ENCODE measurements at regions not wholly inside any gene's neighbourhood (a gene's known extent, or its start where the extent isn't known, plus 50 kb on each side); places are given as distances from the start of the nearest gene placed in this dataset.

- DNase-seq, result no peak
Observed at GRCh38 chr2:780581-780980, 103.4 kb upstream of the TMEM18 start.

GRCh38 chr2:780002-780401 lies 102.8 kb upstream of the TMEM18 start:
- DNase-seq, result no peak

GRCh38 chr2:778731-779350 lies 101.6 kb upstream of the TMEM18 start:
- DNase-seq, result no peak

GRCh38 chr2:777546-777945 lies 100.3 kb upstream of the TMEM18 start:
- no peak for DNase-seq

GRCh38 chr2:777051-777450 lies 99.8 kb upstream of the TMEM18 start:
- no peak for DNase-seq

GRCh38 chr2:776487-776886 lies 99.3 kb upstream of the TMEM18 start:
- DNase-seq, result no peak

GRCh38 chr2:776038-776437 lies 98.8 kb upstream of the TMEM18 start:
- no peak for DNase-seq

GRCh38 chr2:774436-774835 lies 97.2 kb upstream of the TMEM18 start:
- DNase-seq, result no peak

- no peak for DNase-seq
Observed at GRCh38 chr2:773256-774160, 96.3 kb upstream of the TMEM18 start.

- DNase-seq, result no peak
Observed at GRCh38 chr2:771538-771937, 94.3 kb upstream of the TMEM18 start.

GRCh38 chr2:770776-771175 lies 93.6 kb upstream of the TMEM18 start:
- no peak for DNase-seq

GRCh38 chr2:769771-770170 lies 92.6 kb upstream of the TMEM18 start:
- DNase-seq, result no peak

- DNase-seq, result no peak
Observed at GRCh38 chr2:768451-768850, 91.2 kb upstream of the TMEM18 start.

- no peak for DNase-seq
Observed at GRCh38 chr2:767944-768343, 90.7 kb upstream of the TMEM18 start.

GRCh38 chr2:767440-767839 lies 90.2 kb upstream of the TMEM18 start:
- no peak for DNase-seq

- DNase-seq, result no peak
Observed at GRCh38 chr2:766255-766654, 89.0 kb upstream of the TMEM18 start.

GRCh38 chr2:765369-765768 lies 88.2 kb upstream of the TMEM18 start:
- DNase-seq, result no peak

GRCh38 chr2:763766-764525 lies 86.7 kb upstream of the TMEM18 start:
- peak; percentile 9 for DNase-seq

GRCh38 chr2:762646-763045 lies 85.4 kb upstream of the TMEM18 start:
- DNase-seq, result no peak

GRCh38 chr2:761384-761783 lies 84.2 kb upstream of the TMEM18 start:
- no peak for DNase-seq

- no peak for DNase-seq
Observed at GRCh38 chr2:760001-760400, 82.8 kb upstream of the TMEM18 start.

GRCh38 chr2:758073-758820 lies 81.0 kb upstream of the TMEM18 start:
- DNase-seq, result no peak

GRCh38 chr2:753123-753522 lies 75.9 kb upstream of the TMEM18 start:
- DNase-seq, result no peak

All from fibroblast of skin of abdomen (primary cell).